ENCODE measurements at regions not wholly inside any gene's neighbourhood (a gene's known extent, or its start where the extent isn't known, plus 50 kb on each side); places are given as distances from the start of the nearest gene placed in this dataset.

GRCh38 chr13:64934569-64935362 is 2295.4 kb downstream of the PCDH9 start:
- TF ChIP-seq POLR2AphosphoS5 (IDR thresholded peaks at IDR 0.05; ENCODE audit: low read depth, low read length), result no peak
- TF ChIP-seq SMC3 (IDR thresholded peaks at IDR 0.05; ENCODE audit: low read length), result no peak
- TF ChIP-seq CTCF (CRISPR knock-in tag; IDR thresholded peaks at IDR 0.05), result no peak
- no peak for TF ChIP-seq ERF (CRISPR knock-in tag; IDR thresholded peaks at IDR 0.05)
- TF ChIP-seq RARA (CRISPR knock-in tag; IDR thresholded peaks at IDR 0.05), result no peak
- TF ChIP-seq PHF8 (CRISPR knock-in tag; IDR thresholded peaks at IDR 0.05), result no peak
- no peak for TF ChIP-seq POLR2A (IDR thresholded peaks at IDR 0.05; ENCODE audit: insufficient read depth in 1 of 2, low read depth in 2 of 2, low read length in 2 of 2)
- no peak for TF ChIP-seq MXI1 (IDR thresholded peaks at IDR 0.05; ENCODE audit: borderline replicate concordance, low read depth, low read length)
- no peak for TF ChIP-seq ZKSCAN1 (IDR thresholded peaks at IDR 0.05; ENCODE audit: low read length)
- TF ChIP-seq HCFC1 (IDR thresholded peaks at IDR 0.05; ENCODE audit: low read depth, low read length), result no peak
- TF ChIP-seq KDM4B (CRISPR knock-in tag; IDR thresholded peaks at IDR 0.05), result no peak
- no peak for TF ChIP-seq HMGXB4 (CRISPR knock-in tag; IDR thresholded peaks at IDR 0.05; ENCODE audit: borderline replicate concordance in 1 of 2, low read depth in 1 of 2)
- no peak for TF ChIP-seq GABPA (IDR thresholded peaks at IDR 0.05; ENCODE audit: low read depth, low read length)
- no peak for TF ChIP-seq GABPA (CRISPR knock-in tag; IDR thresholded peaks at IDR 0.05; ENCODE audit: low read depth)
